Activated CD4-positive, alpha-beta T cell treated with anti-CD3 and anti-CD28 coated beads, Interleukin-2, amount 50 U/mL, for 24 hours (primary cell): ENCODE measurements at regions not wholly inside any gene's neighbourhood (a gene's known extent, or its start where the extent isn't known, plus 50 kb on each side); places are given as distances from the start of the nearest gene placed in this dataset.

Experiments
- DNase-seq, 2 donors: peaks; one replicate each; pipeline ENCODE4 v3.0.0-alpha.2; 2020; ENCODE audit warnings: low read depth in 1 of 2, low spot score in 1 of 2

DNA sequence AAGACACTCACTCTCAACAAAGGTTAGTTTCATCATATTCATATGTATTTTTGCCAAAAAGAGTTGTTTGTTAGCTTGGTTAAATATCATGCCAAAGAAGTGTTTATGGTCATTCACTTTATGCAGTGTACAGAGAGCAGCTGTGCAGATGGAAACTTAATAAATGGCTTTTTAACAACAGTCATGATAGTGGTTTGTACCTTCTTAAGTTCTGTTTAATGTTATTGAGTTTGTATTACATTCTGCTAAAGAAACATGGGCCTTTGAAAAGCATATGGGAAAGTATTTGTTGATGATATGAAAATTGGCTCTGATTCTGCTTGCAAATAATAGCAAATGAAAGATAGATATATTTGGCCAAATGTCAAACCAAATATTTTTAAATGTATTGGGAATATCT lies 607.3 kb downstream of the NCAM2 start:
- no peak for DNase-seq

GRCh38 chr21:21606041-21606440 lies 607.8 kb downstream of the NCAM2 start:
- DNase-seq = no peak

DNA sequence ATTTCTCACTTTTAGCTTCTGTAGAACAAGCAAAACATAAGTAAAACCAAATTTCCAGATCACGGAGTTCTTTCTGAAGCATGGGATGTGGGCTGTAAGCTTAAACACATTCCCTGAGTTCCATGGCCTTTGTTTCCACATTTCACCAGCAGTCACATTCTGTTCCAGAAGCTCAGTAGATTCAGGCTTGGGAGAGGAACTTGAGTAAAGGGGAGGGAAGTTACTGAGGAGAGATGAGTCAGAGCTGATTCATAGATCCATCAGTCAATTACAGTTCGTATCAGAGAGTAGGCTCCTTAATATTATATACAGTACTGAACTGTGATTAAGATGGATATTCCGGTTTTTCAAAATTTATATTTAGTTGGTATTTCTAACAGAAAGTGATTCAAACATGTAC lies 614.3 kb downstream of the NCAM2 start:
- no peak for DNase-seq

GRCh38 chr21:21614966-21615365 lies 616.8 kb downstream of the NCAM2 start:
- no peak for DNase-seq

- no peak for DNase-seq
Measured at GRCh38 chr21:21622460-21623234, 624.4 kb downstream of the NCAM2 start.

- no peak for DNase-seq
Measured at GRCh38 chr21:21624674-21625073, 626.5 kb downstream of the NCAM2 start.

- no peak for DNase-seq
Measured at GRCh38 chr21:21631961-21632360, 633.8 kb downstream of the NCAM2 start.

- DNase-seq = no peak
Measured at GRCh38 chr21:21632926-21633325, 634.7 kb downstream of the NCAM2 start.

DNA sequence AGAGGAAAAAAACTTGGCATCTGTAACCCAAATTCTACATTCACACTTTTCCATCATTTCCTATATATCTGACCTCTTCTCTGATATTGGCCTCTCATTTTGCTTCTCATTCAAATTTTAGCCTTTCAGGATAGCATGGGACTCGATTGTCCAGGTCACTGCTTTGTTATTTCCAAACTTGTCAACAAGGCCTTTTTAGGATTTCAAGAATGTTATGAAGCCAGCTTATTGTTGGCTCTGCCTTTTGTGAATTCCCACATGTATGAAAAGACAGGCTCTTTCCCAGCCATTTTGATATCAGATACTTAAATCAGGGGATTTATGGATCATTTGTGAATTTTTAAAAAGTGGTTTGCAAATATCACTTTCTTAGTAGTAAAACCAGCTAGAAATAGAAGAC lies 663.5 kb downstream of the NCAM2 start:
- DNase-seq = no peak

GRCh38 chr21:21662776-21663175 lies 664.6 kb downstream of the NCAM2 start:
- DNase-seq = no peak

DNA sequence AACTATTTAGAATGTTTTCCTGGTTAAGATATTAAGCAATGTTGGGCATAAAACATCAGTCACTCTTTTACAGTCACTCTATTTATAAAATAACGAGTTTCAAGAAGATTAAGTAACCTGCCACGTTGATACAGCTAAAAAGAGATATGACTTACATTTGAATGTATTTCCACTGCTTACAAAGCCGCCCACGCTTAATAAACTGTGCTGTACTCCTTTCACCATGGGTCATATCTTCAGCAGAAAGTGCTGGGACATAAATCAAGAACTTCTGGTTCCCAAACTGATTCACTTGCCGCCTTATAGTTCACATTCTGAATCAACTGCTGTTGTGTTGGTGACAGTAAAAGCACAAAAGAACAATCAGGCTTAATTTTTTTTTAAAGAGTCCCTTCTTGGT lies 666.7 kb downstream of the NCAM2 start:
- DNase-seq = no peak

DNA sequence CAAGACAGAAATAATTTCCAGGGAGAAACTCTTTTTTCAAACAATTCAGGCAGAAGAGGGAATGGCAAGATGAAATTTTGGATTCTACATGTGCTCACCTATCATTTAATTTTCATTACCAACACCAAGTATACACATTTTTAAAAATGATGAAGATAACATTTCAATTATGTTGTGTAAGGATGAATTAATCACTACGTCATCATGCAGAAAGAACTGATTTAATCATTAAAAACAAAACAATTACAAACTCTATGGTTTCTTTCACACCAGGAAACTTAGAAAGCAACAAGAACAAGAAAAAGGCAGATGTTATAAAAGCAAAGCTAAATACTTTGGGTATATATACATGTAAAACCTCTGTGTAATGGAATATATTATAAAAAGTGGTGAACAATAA lies 668.5 kb downstream of the NCAM2 start:
- DNase-seq = no peak

GRCh38 chr21:21668198-21668597 lies 670.0 kb downstream of the NCAM2 start:
- no peak for DNase-seq

GRCh38 chr21:21673959-21674358 lies 675.8 kb downstream of the NCAM2 start:
- DNase-seq = no peak

DNA sequence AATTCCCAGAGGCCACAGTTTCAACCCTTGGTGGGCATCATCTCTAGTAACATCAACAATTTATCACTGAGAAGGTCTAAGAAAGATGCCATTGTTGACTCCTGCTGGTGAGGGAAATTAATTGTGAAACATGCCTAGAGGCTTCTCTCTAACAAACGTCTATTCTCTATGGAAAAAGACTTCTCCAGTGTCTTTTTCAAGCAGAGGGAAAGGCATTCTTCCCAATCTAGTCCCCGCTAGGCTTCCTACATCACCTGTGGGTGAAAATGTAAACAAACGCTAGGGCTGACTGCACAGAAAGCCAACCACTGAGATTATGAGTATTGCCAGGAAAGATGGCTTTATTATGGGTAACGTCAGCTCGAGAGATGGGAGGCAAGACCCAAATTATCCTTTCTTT lies 677.4 kb downstream of the NCAM2 start:
- no peak for DNase-seq

- DNase-seq = no peak
Measured at GRCh38 chr21:21682172-21682571, 684.0 kb downstream of the NCAM2 start.

DNA sequence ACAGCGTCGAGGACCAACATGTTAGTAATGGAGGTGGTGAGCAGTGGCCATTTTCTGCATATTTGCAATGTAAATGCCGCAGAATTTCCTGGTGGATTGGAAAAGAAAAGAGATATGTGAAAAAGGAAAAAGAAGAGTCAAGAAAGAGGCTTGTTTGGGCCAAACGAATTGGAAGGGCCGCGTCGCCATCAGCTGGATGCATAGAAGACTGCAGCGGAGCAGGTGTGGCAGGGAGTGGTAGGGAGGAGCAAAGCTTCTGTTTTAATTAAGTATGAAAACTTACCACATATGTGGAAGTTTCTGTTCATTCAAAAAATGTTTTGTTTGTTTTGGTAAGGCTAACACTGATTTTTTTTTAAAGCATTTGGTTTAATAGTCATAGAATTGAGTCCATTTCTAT lies 690.7 kb downstream of the NCAM2 start:
- DNase-seq = no peak

GRCh38 chr21:21690068-21690665 lies 692.0 kb downstream of the NCAM2 start:
- no peak for DNase-seq

- no peak for DNase-seq
Measured at GRCh38 chr21:21712748-21713520, 714.7 kb downstream of the NCAM2 start.

GRCh38 chr21:21713651-21714180 lies 715.5 kb downstream of the NCAM2 start:
- DNase-seq = no peak

DNA sequence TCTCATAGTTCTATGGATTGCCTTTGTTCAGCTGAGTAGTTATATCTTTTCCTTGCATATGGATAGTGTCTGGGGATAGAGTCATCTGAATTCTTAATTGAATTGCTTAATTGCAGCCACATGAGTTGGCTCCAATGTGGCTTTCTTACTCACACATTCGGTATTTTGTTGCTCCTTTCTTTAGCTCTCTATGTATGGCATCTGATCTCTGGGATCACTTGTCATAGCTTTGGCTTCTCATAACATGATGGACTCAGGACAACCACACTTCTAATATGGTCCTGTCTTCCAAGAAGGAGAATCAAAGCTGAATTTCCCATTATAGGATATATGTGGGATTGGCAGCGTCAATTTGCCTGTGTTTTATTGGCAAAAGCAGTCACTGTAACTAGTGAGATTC lies 716.2 kb downstream of the NCAM2 start:
- no peak for DNase-seq
